ENCODE measurements at regions not wholly inside any gene's neighbourhood (a gene's known extent, or its start where the extent isn't known, plus 50 kb on each side); places are given as distances from the start of the nearest gene placed in this dataset.

- DNase-seq = no peak
Measured at GRCh38 chr21:26784974-26785373, 60.2 kb downstream of the ADAMTS1 start.

GRCh38 chr21:26783466-26784195 is 61.6 kb downstream of the ADAMTS1 start:
- no peak for DNase-seq

GRCh38 chr21:26782747-26783146 is 62.5 kb downstream of the ADAMTS1 start:
- no peak for DNase-seq

- no peak for DNase-seq
Measured at GRCh38 chr21:26782331-26782730, 62.9 kb downstream of the ADAMTS1 start.

- DNase-seq = no peak
Measured at GRCh38 chr21:26781331-26781730, 63.9 kb downstream of the ADAMTS1 start.

- DNase-seq = no peak
Measured at GRCh38 chr21:26777166-26777565, 68.0 kb downstream of the ADAMTS1 start.

- DNase-seq = no peak
Measured at GRCh38 chr21:26776310-26777021, 68.7 kb downstream of the ADAMTS1 start.

GRCh38 chr21:26773058-26773457 is 72.2 kb downstream of the ADAMTS1 start:
- no peak for DNase-seq

GRCh38 chr21:26769613-26770188 is 75.5 kb downstream of the ADAMTS1 start:
- no peak for DNase-seq

- no peak for DNase-seq
Measured at GRCh38 chr21:26766826-26767325, 78.3 kb downstream of the ADAMTS1 start.

- no peak for DNase-seq
Measured at GRCh38 chr21:26761174-26761915, 83.9 kb downstream of the ADAMTS1 start.

GRCh38 chr21:26759731-26760130 is 85.5 kb downstream of the ADAMTS1 start:
- no peak for DNase-seq

GRCh38 chr21:26758083-26758880 is 86.9 kb downstream of the ADAMTS1 start:
- DNase-seq = no peak

GRCh38 chr21:26756491-26757159 is 88.6 kb downstream of the ADAMTS1 start:
- no peak for DNase-seq

- DNase-seq = no peak
Measured at GRCh38 chr21:26754853-26755252, 90.4 kb downstream of the ADAMTS1 start.

- DNase-seq = no peak
Measured at GRCh38 chr21:26753822-26754221, 91.4 kb downstream of the ADAMTS1 start.

- DNase-seq = no peak
Measured at GRCh38 chr21:26752849-26753248, 92.4 kb downstream of the ADAMTS1 start.

- DNase-seq = no peak
Measured at GRCh38 chr21:26751305-26751704, 93.9 kb downstream of the ADAMTS1 start.

- no peak for DNase-seq
Measured at GRCh38 chr21:26748066-26748465, 97.1 kb downstream of the ADAMTS1 start.

- no peak for DNase-seq
Measured at GRCh38 chr21:26747216-26747615, 98.0 kb downstream of the ADAMTS1 start.

GRCh38 chr21:26743524-26743923 is 101.7 kb downstream of the ADAMTS1 start:
- no peak for DNase-seq

- DNase-seq = no peak
Measured at GRCh38 chr21:26739189-26739588, 106.0 kb downstream of the ADAMTS1 start.
